Spinal cord (tissue), 9 donors: ENCODE measurements at regions not wholly inside any gene's neighbourhood (a gene's known extent, or its start where the extent isn't known, plus 50 kb on each side); places are given as distances from the start of the nearest gene placed in this dataset.

Experiments
- DNase-seq, 6 donors: peaks; one replicate each; pipeline versions ENCODE4 v3.0.0 to v3.0.0-alpha.2; 2013 to 2015; ENCODE audit warnings: low spot score in 6 of 6, low read depth in 4 of 6
- H3K27ac ChIP-seq: one replicate; pipeline ENCODE4 v1.5.1; 2013; ENCODE audit warnings: low read depth, low read length, control low read depth
- H3K27me3 ChIP-seq: one replicate; pipeline ENCODE4 v1.6.1; 2013; ENCODE audit warnings: low read length; ENCODE audit not compliant: control insufficient read depth, insufficient read depth
- H3K36me3 ChIP-seq: one replicate; pipeline ENCODE4 v1.6.1; 2013; ENCODE audit warnings: low read length; ENCODE audit not compliant: control insufficient read depth, insufficient read depth
- H3K4me1 ChIP-seq: one replicate; pipeline ENCODE4 v1.6.1; 2013; ENCODE audit warnings: low read length; ENCODE audit not compliant: control insufficient read depth, insufficient read depth
- H3K4me3 ChIP-seq: one replicate; pipeline ENCODE4 v1.5.1; 2013; ENCODE audit warnings: low read depth, low read length, control low read depth
- H3K9me3 ChIP-seq: one replicate; pipeline ENCODE4 v1.6.1; 2013; ENCODE audit warnings: low read length; ENCODE audit not compliant: control insufficient read depth, insufficient read depth
- WGBS: methylation state at CpG from one replicate; pipeline ENCODE4 v1.1.5; 2013; ENCODE audit warnings: missing lambda C conversion rate; ENCODE audit not compliant: insufficient coverage; 5-methylcytosine and 5-hydroxymethylcytosine counted together
- donor health status: healthy.

- Histone ChIP-seq H3K36me3 (no peaks in the 10 kb centered on the region), H3K4me1 (no peaks in the 10 kb centered on the region), H3K27ac (no peak overlapping the region), H3K9me3 (peaks cover 14% of the 10 kb centered on the region), H3K4me3 (no peak overlapping the region), H3K27me3 (no peaks in the 10 kb centered on the region)
- no CpG with 5 or more reads among the region's 3 CpGs for WGBS
- DNase-seq: peak in 1 of 6 donors; percentile 74
Measured at GRCh38 chr15:49706805-49707204, 86.0 kb downstream of the DTWD1 start.

GRCh38 chr15:49707598-49707997 lies 86.8 kb downstream of the DTWD1 start:
- Histone ChIP-seq H3K4me3 (no peak overlapping the region), H3K36me3 (no peaks in the 10 kb centered on the region), H3K4me1 (no peaks in the 10 kb centered on the region), H3K27me3 (no peaks in the 10 kb centered on the region), H3K27ac (no peak overlapping the region), H3K9me3 (peaks cover 14% of the 10 kb centered on the region)
- DNase-seq: no peak
- no CpG with 5 or more reads among the region's 1 CpG for WGBS

GRCh38 chr15:49709646-49710214 lies 88.9 kb downstream of the DTWD1 start:
- Histone ChIP-seq H3K4me3 (no peak overlapping the region), H3K27me3 (no peaks in the 10 kb centered on the region), H3K4me1 (no peaks in the 10 kb centered on the region), H3K27ac (no peak overlapping the region), H3K9me3 (peaks cover 14% of the 10 kb centered on the region), H3K36me3 (no peaks in the 10 kb centered on the region)
- no peak for DNase-seq
- WGBS: no CpG with 5 or more reads among the region's 1 CpG

- H3K4me1 ChIP-seq: no peaks in the 10 kb centered on the region
- no peak overlapping the region for H3K4me3 ChIP-seq
- peak in 1 of 6 donors; percentile 10 for DNase-seq
- H3K27me3 ChIP-seq: no peaks in the 10 kb centered on the region
- H3K9me3 ChIP-seq: peaks cover 14% of the 10 kb centered on the region
- no peak overlapping the region for H3K27ac ChIP-seq
- WGBS: no CpG with 5 or more reads among the region's 3 CpGs
- no peaks in the 10 kb centered on the region for H3K36me3 ChIP-seq
Measured at GRCh38 chr15:49712162-49712561, 91.3 kb downstream of the DTWD1 start.

DNA sequence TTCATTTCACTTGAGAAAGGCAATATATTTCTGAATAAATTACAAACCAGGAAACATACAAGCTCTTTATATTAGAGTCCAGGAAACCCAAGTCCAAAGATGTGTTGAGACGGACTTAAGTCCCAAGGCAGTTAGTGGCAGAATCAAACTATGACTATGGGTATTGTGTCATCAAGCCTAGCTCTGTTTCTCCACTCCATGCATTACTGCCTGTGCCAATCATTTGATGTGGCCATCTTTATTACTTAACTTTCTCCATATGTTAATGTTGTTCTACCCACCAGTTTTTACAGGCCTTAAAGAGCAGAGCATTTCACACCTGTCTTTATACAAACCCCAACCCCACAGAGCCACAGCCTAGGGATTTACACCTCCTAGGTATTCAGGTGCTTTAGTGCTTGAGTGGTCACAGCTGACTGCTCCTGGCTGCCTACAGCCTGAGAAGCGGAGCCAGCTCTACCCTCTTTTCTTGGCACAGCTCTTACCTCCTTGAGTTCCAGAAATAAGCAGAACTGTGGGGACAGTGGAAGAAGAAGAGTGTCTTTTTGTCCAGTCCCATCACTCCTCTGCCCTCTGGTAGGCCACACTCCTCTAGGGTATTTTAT lies 92.1 kb downstream of the DTWD1 start:
- Histone ChIP-seq H3K36me3 (no peaks in the 10 kb centered on the region), H3K9me3 (peaks cover 14% of the 10 kb centered on the region), H3K27ac (no peak overlapping the region), H3K4me1 (no peaks in the 10 kb centered on the region), H3K27me3 (no peaks in the 10 kb centered on the region), H3K4me3 (no peak overlapping the region)
- no CpG with 5 or more reads among the region's 2 CpGs for WGBS
- DNase-seq: no peak

- Histone ChIP-seq H3K27ac (no peak overlapping the region), H3K36me3 (no peaks in the 10 kb centered on the region)
- WGBS: no CpG with 5 or more reads among the region's 1 CpG
Measured at GRCh38 chr15:49715211-49715610, 94.4 kb downstream of the DTWD1 start.

GRCh38 chr15:49715701-49716100 lies 94.9 kb downstream of the DTWD1 start:
- Histone ChIP-seq H3K36me3 (no peaks in the 10 kb centered on the region), H3K9me3 (peaks cover 2% of the 10 kb centered on the region), H3K4me3 (no peak overlapping the region), H3K4me1 (no peaks in the 10 kb centered on the region), H3K27me3 (no peaks in the 10 kb centered on the region), H3K27ac (no peak overlapping the region)
- no peak for DNase-seq
- 92% methylated on average over 4 of the region's 5 CpGs for WGBS

More at GRCh38 chr15:49715211-49715610, 94.4 kb downstream of the DTWD1 start:
- DNase-seq: no peak
- Histone ChIP-seq H3K27me3 (no peaks in the 10 kb centered on the region), H3K4me1 (no peaks in the 10 kb centered on the region), H3K9me3 (peaks cover 4% of the 10 kb centered on the region), H3K4me3 (no peak overlapping the region)

DNA sequence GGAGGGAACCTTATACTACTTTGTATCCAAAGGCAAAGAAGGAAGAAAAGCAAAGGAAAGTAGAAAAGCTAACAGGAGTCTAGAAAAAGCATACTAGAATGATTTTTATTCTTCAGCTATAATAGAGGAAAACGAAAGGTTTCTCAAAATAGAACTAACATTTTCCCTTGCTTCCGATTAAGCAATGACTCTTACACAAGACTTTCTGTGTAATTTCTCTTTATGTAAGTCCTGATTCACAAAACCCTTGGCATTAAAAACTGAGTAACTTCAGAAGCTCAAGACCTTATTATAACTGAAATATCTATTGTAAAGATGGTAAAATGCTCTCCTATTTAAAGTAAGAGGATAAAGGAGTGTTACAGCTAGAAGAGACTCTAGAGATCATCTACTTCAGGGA lies 97.4 kb downstream of the DTWD1 start:
- H3K27ac ChIP-seq: no peak overlapping the region

GRCh38 chr15:49718846-49719245 lies 98.0 kb downstream of the DTWD1 start:
- Histone ChIP-seq H3K9me3 (no peaks in the 10 kb centered on the region), H3K27ac (no peak overlapping the region), H3K4me1 (no peaks in the 10 kb centered on the region), H3K27me3 (no peaks in the 10 kb centered on the region), H3K4me3 (no peak overlapping the region), H3K36me3 (no peaks in the 10 kb centered on the region)
- no peak for DNase-seq
- WGBS: 73% methylated on average over 3 of the region's 3 CpGs

More for the DNA sequence above, 97.4 kb downstream of the DTWD1 start:
- DNase-seq: no peak
- WGBS: no CpG with 5 or more reads among the region's 2 CpGs
- Histone ChIP-seq H3K36me3 (no peaks in the 10 kb centered on the region), H3K9me3 (no peaks in the 10 kb centered on the region), H3K4me3 (no peak overlapping the region), H3K27me3 (no peaks in the 10 kb centered on the region), H3K4me1 (no peaks in the 10 kb centered on the region)

DNA sequence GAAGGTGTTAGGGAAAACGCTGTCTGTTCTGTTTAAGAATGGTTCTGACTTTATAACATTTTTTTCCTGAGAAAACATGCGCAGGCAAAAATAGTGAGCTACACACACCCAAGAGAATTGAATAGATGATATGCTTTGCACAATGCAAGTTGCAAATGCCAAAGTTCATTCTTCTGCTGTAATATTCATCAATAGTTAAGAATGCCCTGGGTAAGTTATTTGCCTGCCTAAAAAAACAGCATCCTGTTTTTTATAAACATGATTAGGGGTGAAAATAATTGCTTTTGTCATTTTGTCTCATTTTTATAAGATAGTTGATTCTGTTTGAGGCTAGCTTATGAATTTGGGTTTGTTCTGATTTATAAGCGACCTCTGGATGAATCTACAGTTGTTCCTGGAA lies 99.4 kb downstream of the DTWD1 start:
- WGBS: no CpG with 5 or more reads among the region's 3 CpGs
- no peak overlapping the region for H3K27ac ChIP-seq
- H3K4me3 ChIP-seq: no peak overlapping the region
- no peaks in the 10 kb centered on the region for H3K4me1 ChIP-seq
- H3K9me3 ChIP-seq: no peaks in the 10 kb centered on the region
- no peak for DNase-seq
- H3K36me3 ChIP-seq: no peaks in the 10 kb centered on the region
- no peaks in the 10 kb centered on the region for H3K27me3 ChIP-seq
